A673 (cell line): ENCODE measurements at regions not wholly inside any gene's neighbourhood (a gene's known extent, or its start where the extent isn't known, plus 50 kb on each side); places are given as distances from the start of the nearest gene placed in this dataset.

Experiments used
- BruUV-seq: library from RNA; stranded (reverse); fragments of 400-500 nt; replicated peaks from 2 replicates; lab custom pipeline; 2021; lab: Mats Ljungman, UMichigan
- CTCF ChIA-PET: fragments of 300-600 bp; sonication (Branson Sonifier 250); formaldehyde crosslinking; loops from one replicate; lab custom pipeline; 2022; ENCODE audit warnings: antibody characterized with exemption; lab: Charles Lee
- POLR2A ChIA-PET: fragments of 300-600 bp; sonication (Branson Sonifier 250); formaldehyde crosslinking; loops from one replicate; lab custom pipeline; 2022; ENCODE audit warnings: antibody characterized with exemption; ENCODE audit not compliant: low non-redundant PET; lab: Charles Lee
- DNase-seq: peaks from one replicate; pipeline ENCODE4 v3.0.0-alpha.2; 2015; ENCODE audit warnings: low spot score
- H3K27ac ChIP-seq: fragments of 200-600 bp; sonication (generic); 2 replicates; pipeline ENCODE4 v1.5.1; 2016; ENCODE audit warnings: mixed run types, low read depth, mild to moderate bottlenecking, mixed read lengths, antibody characterized with exemption, low read length; ENCODE audit not compliant: poor library complexity, severe bottlenecking
- H3K27me3 ChIP-seq: fragments of 200-600 bp; sonication (generic); replicated peaks from 2 replicates; pipeline ENCODE4 v1.6.1; 2017; ENCODE audit warnings: mixed run types, low read depth, mild to moderate bottlenecking, mixed read lengths, antibody characterized with exemption, low read length; ENCODE audit not compliant: insufficient read depth, poor library complexity
- H3K36me3 ChIP-seq: fragments of 200-600 bp; sonication (generic); 2 replicates; pipeline ENCODE4 v1.6.1; 2016; ENCODE audit warnings: mixed run types, mild to moderate bottlenecking, mixed read lengths, antibody characterized with exemption, low read length; ENCODE audit not compliant: insufficient read depth, poor library complexity, severe bottlenecking
- H3K4me1 ChIP-seq: fragments of 200-600 bp; sonication (generic); 2 replicates; pipeline ENCODE4 v1.6.1; 2017; ENCODE audit warnings: mixed run types, mild to moderate bottlenecking, mixed read lengths, antibody characterized with exemption, low read length; ENCODE audit not compliant: insufficient read depth, poor library complexity, severe bottlenecking
- H3K4me3 ChIP-seq: fragments of 200-600 bp; sonication (generic); 2 replicates; pipeline ENCODE4 v1.5.1; 2016; ENCODE audit warnings: low read depth, mixed run types, mild to moderate bottlenecking, mixed read lengths, low read length; ENCODE audit not compliant: poor library complexity, severe bottlenecking
- H3K9me3 ChIP-seq: fragments of 200-600 bp; sonication (generic); 2 replicates; pipeline ENCODE4 v1.6.1; 2016; ENCODE audit warnings: mixed run types, low read depth, mild to moderate bottlenecking, mixed read lengths, antibody characterized with exemption, low read length; ENCODE audit not compliant: poor library complexity, severe bottlenecking
- EZH2 ChIP-seq: fragments of 200-600 bp; sonication (generic); IDR thresholded peaks from 2 replicates; pipeline ENCODE4 v1.6.1; 2017; ENCODE audit warnings: borderline replicate concordance, low read depth, mild to moderate bottlenecking, mixed read lengths, antibody characterized with exemption, low read length; ENCODE audit not compliant: poor library complexity, severe bottlenecking
- intact Hi-C: fragments of 100-400 bp; cut with micrococcal nuclease; formaldehyde crosslinking; loops from one replicate; pipeline ENCODE4 v1.10.0; 2022; ENCODE audit not compliant: unreplicated experiment
- TF ChIP-seq, protein P1 (sequence below): fragments of 300-800, 200-600 bp; sonication (generic); conservative IDR thresholded peaks from 2 replicates; pipeline ENCODE4 v1.5.1; 2017; ENCODE audit warnings: low read depth, mild to moderate bottlenecking, antibody characterized with exemption, low read length, moderate library complexity, mixed read lengths

GRCh38 chr2:239815671-239816070 is 209.5 kb downstream of the NDUFA10 start:
- TF ChIP-seq EZH2, result no peak
- TF ChIP-seq, protein P1, sequence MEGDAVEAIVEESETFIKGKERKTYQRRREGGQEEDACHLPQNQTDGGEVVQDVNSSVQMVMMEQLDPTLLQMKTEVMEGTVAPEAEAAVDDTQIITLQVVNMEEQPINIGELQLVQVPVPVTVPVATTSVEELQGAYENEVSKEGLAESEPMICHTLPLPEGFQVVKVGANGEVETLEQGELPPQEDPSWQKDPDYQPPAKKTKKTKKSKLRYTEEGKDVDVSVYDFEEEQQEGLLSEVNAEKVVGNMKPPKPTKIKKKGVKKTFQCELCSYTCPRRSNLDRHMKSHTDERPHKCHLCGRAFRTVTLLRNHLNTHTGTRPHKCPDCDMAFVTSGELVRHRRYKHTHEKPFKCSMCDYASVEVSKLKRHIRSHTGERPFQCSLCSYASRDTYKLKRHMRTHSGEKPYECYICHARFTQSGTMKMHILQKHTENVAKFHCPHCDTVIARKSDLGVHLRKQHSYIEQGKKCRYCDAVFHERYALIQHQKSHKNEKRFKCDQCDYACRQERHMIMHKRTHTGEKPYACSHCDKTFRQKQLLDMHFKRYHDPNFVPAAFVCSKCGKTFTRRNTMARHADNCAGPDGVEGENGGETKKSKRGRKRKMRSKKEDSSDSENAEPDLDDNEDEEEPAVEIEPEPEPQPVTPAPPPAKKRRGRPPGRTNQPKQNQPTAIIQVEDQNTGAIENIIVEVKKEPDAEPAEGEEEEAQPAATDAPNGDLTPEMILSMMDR, result no peak
- Histone ChIP-seq H3K27me3 (no peaks in the 10 kb centered on the region), H3K4me1 (no peaks in the 10 kb centered on the region), H3K9me3 (no peaks in the 10 kb centered on the region), H3K36me3 (no peaks in the 10 kb centered on the region), H3K27ac (no peak overlapping the region), H3K4me3 (no peak overlapping the region)
- POLR2A ChIA-PET, result no interaction called here
- CTCF ChIA-PET, result no interaction called here
- DNase-seq, result no peak
- BruUV-seq, result no TSS peak
- intact Hi-C loops, result no loop called here

DNA sequence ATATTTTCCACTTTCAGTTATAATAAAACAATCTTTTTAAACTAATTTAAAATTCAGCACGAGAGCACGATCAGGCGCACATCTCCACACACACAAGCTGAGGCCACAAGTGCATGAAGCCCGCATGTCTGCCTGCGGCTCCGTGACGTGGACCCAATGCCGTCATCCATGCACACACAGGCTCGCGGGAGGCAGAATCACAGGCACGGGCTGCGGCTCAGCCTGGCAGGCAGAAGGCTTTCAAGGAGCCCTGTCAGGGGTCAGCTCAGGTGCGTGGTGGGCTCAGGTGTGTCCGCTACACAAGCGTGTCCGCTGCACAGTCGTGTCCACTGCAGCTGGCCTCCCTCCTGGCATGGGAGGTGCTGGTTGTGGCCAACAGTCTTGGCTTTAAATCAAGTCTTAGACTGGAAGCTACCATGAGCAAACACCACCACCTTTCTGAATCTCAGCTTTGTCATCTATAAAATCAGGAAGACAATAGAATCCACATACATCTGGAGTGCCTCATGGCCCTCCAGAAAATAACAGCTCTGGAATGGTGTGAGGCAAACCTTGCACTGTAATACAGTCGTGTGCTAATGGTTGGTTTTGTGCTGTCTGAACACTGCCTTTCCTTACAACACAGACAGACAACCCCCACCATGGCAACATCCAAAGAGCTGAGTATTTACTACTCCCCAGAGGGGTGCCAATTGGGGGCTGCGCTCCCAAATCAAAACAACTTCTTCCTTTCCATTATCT is 210.1 kb downstream of the NDUFA10 start:
- Histone ChIP-seq H3K36me3 (no peaks in the 10 kb centered on the region), H3K27ac (no peak overlapping the region), H3K4me3 (no peak overlapping the region), H3K9me3 (no peaks in the 10 kb centered on the region), H3K4me1 (no peaks in the 10 kb centered on the region), H3K27me3 (no peaks in the 10 kb centered on the region)
- POLR2A ChIA-PET, result no interaction called here
- intact Hi-C loops, result no loop called here
- no peak for DNase-seq
- TF ChIP-seq, protein P1, result no peak
- no peak for TF ChIP-seq EZH2
- BruUV-seq, result no TSS peak
- CTCF ChIA-PET, result no interaction called here

DNA sequence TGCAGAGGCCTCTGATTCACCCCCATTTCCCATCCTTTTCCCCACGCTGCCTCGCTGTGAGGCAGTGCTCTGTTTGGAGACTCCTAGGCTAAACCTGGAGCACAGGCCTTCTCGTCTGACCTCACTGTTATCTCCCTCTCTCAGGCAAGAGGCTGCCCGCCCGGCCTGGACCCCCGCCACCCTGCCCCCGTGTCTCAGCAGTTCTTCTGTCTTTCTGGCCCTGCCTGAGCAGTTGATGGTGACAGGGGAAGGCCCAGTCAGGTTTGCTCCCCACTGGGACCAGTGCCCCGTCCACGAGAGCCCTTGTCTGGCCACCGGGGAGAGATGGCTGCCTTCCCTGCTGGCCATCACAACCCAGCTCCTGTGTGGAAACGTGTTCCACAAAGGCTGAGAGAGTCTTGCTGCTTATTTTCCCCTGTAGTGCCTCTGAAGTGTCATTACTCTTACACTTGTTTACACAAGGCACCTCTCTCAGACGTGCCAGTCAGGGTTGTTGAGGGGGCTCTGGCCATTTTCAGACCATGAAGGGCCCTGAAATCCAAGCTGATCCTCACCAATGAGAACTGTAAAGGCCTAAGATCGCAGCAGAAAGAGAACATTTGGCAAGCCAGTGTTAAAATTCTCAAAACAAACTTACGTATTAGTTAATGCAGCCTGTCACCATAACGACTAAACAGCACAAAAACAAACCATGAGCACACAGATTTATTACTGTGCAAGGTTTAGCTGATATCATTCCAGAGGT is 210.9 kb downstream of the NDUFA10 start:
- POLR2A ChIA-PET, result no interaction called here
- Histone ChIP-seq H3K9me3 (no peaks in the 10 kb centered on the region), H3K4me3 (no peak overlapping the region), H3K27me3 (no peaks in the 10 kb centered on the region), H3K27ac (no peak overlapping the region), H3K36me3 (no peaks in the 10 kb centered on the region), H3K4me1 (no peaks in the 10 kb centered on the region)
- CTCF ChIA-PET, result no interaction called here
- DNase-seq, result no peak
- no TSS peak for BruUV-seq
- no peak for TF ChIP-seq EZH2
- TF ChIP-seq, protein P1, result no peak
- intact Hi-C loops, result no loop called here
